Adrenal gland (tissue), 5 donors: ENCODE measurements at regions not wholly inside any gene's neighbourhood (a gene's known extent, or its start where the extent isn't known, plus 50 kb on each side); places are given as distances from the start of the nearest gene placed in this dataset.

ENCODE experiments used
- CTCF ChIP-seq, 6 experiments: fragments of 450-650 bp in 4 of 6; fragments of 200-600 bp in 2 of 6; sonication (generic) in 1 of 6; IDR thresholded peaks; 1 replicate in 5 of 6; 2 replicates in 1 of 6; pipeline versions ENCODE4 v1.5.1 to v1.8.0; 2016 to 2021; ENCODE audit warnings: antibody characterized with exemption in 6 of 6, mild to moderate bottlenecking in 2 of 6, moderate library complexity in 1 of 6
- POLR2A ChIP-seq, 2 donors: fragments of 450-650 bp; IDR thresholded peaks; one replicate each; pipeline ENCODE4 v1.6.1; 2017; ENCODE audit warnings: antibody characterized with exemption in 2 of 2, mild to moderate bottlenecking in 2 of 2, moderate library complexity in 1 of 2
- donor health status: DM: no; HTN: no; CAD: no.

DNA sequence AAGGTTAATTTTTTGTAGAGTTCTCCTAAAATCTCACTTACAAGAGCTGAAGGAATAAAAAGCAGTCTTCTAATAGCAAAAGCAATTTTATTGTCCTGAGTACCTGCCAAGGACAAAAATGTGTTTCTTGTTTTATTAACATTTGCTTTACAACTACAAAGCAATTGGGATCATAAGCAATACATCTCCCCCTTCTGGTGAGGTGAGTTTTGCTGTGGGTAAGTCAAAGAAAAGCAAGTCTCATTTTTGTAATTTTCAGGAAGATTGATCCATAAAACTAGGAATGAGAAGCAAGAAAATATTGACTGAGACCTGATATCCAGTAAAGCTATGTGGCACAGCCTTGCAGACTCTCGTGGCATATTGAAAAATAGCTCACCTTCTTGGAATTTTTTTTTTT is 2162.7 kb downstream of the NCAM2 start:
- no peak for TF ChIP-seq CTCF (IDR thresholded peaks at IDR 0.05)
- TF ChIP-seq POLR2A (IDR thresholded peaks at IDR 0.05) = no peak
